ENCODE measurements at regions not wholly inside any gene's neighbourhood (a gene's known extent, or its start where the extent isn't known, plus 50 kb on each side); places are given as distances from the start of the nearest gene placed in this dataset.

- TF ChIP-seq CTCF (conservative IDR thresholded peaks at IDR 0.05; ENCODE audit: low read length), result no peak
- no peak for TF ChIP-seq EZH2phosphoT487 (IDR thresholded peaks at IDR 0.05; ENCODE audit: borderline replicate concordance, low read depth, low read length)
Observed at GRCh38 chr2:217040099-217040498, 180.2 kb upstream of the TNP1 start.
